ENCODE measurements at regions not wholly inside any gene's neighbourhood (a gene's known extent, or its start where the extent isn't known, plus 50 kb on each side); places are given as distances from the start of the nearest gene placed in this dataset.

- TF ChIP-seq, protein P1, sequence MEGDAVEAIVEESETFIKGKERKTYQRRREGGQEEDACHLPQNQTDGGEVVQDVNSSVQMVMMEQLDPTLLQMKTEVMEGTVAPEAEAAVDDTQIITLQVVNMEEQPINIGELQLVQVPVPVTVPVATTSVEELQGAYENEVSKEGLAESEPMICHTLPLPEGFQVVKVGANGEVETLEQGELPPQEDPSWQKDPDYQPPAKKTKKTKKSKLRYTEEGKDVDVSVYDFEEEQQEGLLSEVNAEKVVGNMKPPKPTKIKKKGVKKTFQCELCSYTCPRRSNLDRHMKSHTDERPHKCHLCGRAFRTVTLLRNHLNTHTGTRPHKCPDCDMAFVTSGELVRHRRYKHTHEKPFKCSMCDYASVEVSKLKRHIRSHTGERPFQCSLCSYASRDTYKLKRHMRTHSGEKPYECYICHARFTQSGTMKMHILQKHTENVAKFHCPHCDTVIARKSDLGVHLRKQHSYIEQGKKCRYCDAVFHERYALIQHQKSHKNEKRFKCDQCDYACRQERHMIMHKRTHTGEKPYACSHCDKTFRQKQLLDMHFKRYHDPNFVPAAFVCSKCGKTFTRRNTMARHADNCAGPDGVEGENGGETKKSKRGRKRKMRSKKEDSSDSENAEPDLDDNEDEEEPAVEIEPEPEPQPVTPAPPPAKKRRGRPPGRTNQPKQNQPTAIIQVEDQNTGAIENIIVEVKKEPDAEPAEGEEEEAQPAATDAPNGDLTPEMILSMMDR (IDR thresholded peaks at IDR 0.05; ENCODE audit: extremely low read depth, missing control alignments), result no peak
- DNase-seq (ENCODE audit: low spot score), result no peak
Measured at GRCh38 chr7:124201768-124202349, 169.0 kb upstream of the TMEM229A start.

- DNase-seq (ENCODE audit: low spot score), result no peak
- TF ChIP-seq, protein P1 (IDR thresholded peaks at IDR 0.05; ENCODE audit: extremely low read depth, missing control alignments), result no peak
Measured at GRCh38 chr7:124196519-124196918, 163.7 kb upstream of the TMEM229A start.

DNA sequence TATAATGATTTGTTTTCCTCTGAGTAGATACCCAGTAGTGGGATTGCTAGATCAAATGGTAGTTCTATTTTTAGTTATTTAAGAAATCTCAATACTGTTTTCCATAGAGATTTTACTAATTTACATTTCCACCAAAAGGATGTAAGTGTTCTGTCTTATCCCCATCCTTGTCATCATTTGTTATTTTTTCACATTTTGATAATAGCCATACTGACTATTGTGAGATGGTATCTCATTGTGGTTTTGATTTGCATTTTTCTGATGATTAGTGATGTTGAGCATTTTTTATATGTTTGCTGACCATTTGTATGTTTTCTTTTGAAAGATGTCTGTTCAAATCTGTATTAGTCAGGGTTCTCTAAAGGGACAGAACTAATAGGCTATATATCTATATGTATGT lies 160.0 kb upstream of the TMEM229A start:
- TF ChIP-seq, protein P1 (IDR thresholded peaks at IDR 0.05; ENCODE audit: extremely low read depth, missing control alignments), result no peak
- no peak for DNase-seq (ENCODE audit: low spot score)

GRCh38 chr7:124191713-124192112 lies 158.8 kb upstream of the TMEM229A start:
- no peak for DNase-seq (ENCODE audit: low spot score)
- TF ChIP-seq, protein P1 (IDR thresholded peaks at IDR 0.05; ENCODE audit: extremely low read depth, missing control alignments), result no peak

- no peak for DNase-seq (ENCODE audit: low spot score)
- TF ChIP-seq, protein P1 (IDR thresholded peaks at IDR 0.05; ENCODE audit: extremely low read depth, missing control alignments), result no peak
Measured at GRCh38 chr7:124191030-124191429, 158.2 kb upstream of the TMEM229A start.

DNA sequence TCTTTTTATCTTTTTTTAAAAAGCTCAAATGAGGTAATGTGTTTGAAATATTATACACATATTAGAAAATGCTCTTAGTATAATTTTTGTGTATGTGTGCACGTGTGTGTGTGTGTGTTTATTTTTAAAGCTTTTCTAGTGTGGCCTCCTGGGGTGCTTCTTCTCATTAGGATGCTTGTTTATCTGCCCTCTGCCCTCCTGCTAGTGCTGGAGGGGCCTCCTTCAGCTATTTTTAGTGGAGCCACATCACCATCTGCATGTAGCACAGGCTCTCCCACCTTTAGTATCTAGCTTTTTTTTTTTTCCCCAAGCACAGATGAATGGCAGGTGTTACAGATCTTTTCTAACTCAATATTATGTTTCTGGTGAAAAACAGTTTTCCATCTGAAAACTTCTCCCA lies 155.7 kb upstream of the TMEM229A start:
- TF ChIP-seq, protein P1 (IDR thresholded peaks at IDR 0.05; ENCODE audit: extremely low read depth, missing control alignments), result no peak
- no peak for DNase-seq (ENCODE audit: low spot score)

- TF ChIP-seq, protein P1 (IDR thresholded peaks at IDR 0.05; ENCODE audit: extremely low read depth, missing control alignments), result no peak
Measured at GRCh38 chr7:124187962-124188361, 155.1 kb upstream of the TMEM229A start.

More at GRCh38 chr7:124187962-124188361, 155.1 kb upstream of the TMEM229A start:
- DNase-seq (ENCODE audit: low spot score), result no peak
